GM23248 (cell line): ENCODE measurements at regions not wholly inside any gene's neighbourhood (a gene's known extent, or its start where the extent isn't known, plus 50 kb on each side); places are given as distances from the start of the nearest gene placed in this dataset.
"Not testable (repeated sequence)": the region's sequence is repeated elsewhere in the genome, so short reads cannot be mapped to it uniquely, and the experiment has no call there.

Experiments
- DNase-seq: peaks from one replicate; pipeline ENCODE4 v3.0.0-alpha.2; 2015
- H2AFZ ChIP-seq: fragments of 200-600 bp; sonication (generic); 2 replicates; pipeline ENCODE4 v1.6.1; 2016; ENCODE audit warnings: antibody characterized with exemption
- H3F3A ChIP-seq: fragments of 200-600 bp; sonication (generic); 2 replicates; pipeline ENCODE4 v1.6.1; 2016; ENCODE audit warnings: mild to moderate bottlenecking, antibody characterized with exemption, mixed run types; ENCODE audit not compliant: insufficient read depth
- H3K27ac ChIP-seq: fragments of 200-600 bp; sonication (generic); 2 replicates; pipeline ENCODE4 v1.5.1; 2016; ENCODE audit warnings: mild to moderate bottlenecking
- H3K27me3 ChIP-seq: fragments of 200-600 bp; sonication (generic); replicated peaks from 2 replicates; pipeline ENCODE4 v1.6.1; 2016; ENCODE audit warnings: mild to moderate bottlenecking; ENCODE audit not compliant: insufficient read depth
- H3K36me3 ChIP-seq: fragments of 200-600 bp; sonication (generic); 2 replicates; pipeline ENCODE4 v1.6.1; 2016; ENCODE audit warnings: low read depth, mild to moderate bottlenecking
- H3K4me1 ChIP-seq: fragments of 200-600 bp; sonication (generic); 2 replicates; pipeline ENCODE4 v1.6.1; 2016; ENCODE audit warnings: mild to moderate bottlenecking; ENCODE audit not compliant: insufficient read depth
- H3K4me2 ChIP-seq: fragments of 200-600 bp; sonication (generic); one replicate; pipeline ENCODE4 v1.6.1; 2016; ENCODE audit warnings: mild to moderate bottlenecking; ENCODE audit not compliant: unreplicated experiment
- H3K4me3 ChIP-seq: fragments of 200-600 bp; sonication (generic); 2 replicates; pipeline ENCODE4 v1.5.1; 2016; ENCODE audit warnings: mild to moderate bottlenecking
- H3K79me2 ChIP-seq: fragments of 200-600 bp; sonication (generic); 2 replicates; pipeline ENCODE4 v1.6.1; 2016; ENCODE audit warnings: mild to moderate bottlenecking; ENCODE audit not compliant: insufficient read depth
- H3K9ac ChIP-seq: fragments of 200-600 bp; sonication (generic); 2 replicates; pipeline ENCODE4 v1.6.1; 2016; ENCODE audit warnings: mild to moderate bottlenecking
- H3K9me2 ChIP-seq: fragments of 200-600 bp; sonication (generic); 2 replicates; pipeline ENCODE4 v1.6.1; 2016; ENCODE audit warnings: mixed run types, mild to moderate bottlenecking, moderate library complexity; ENCODE audit not compliant: insufficient read depth
- H3K9me3 ChIP-seq: fragments of 200-600 bp; sonication (generic); one replicate; pipeline ENCODE4 v1.6.1; 2017; ENCODE audit warnings: low read depth
- H4K20me1 ChIP-seq: fragments of 200-600 bp; sonication (generic); 2 replicates; pipeline ENCODE4 v1.6.0; 2016; ENCODE audit not compliant: insufficient read depth
- EZH2 ChIP-seq: fragments of 200-600 bp; sonication (generic); IDR thresholded peaks from 2 replicates; pipeline ENCODE4 v1.6.1; 2018; ENCODE audit warnings: antibody characterized with exemption, mild to moderate bottlenecking; ENCODE audit not compliant: insufficient read depth, poor library complexity, severe bottlenecking
- EZH2phosphoT487 ChIP-seq: fragments of 200-600 bp; sonication (generic); IDR thresholded peaks from 2 replicates; pipeline ENCODE4 v1.6.1; 2018; ENCODE audit warnings: antibody characterized with exemption, moderate library complexity, mild to moderate bottlenecking, low read depth; ENCODE audit not compliant: insufficient read depth
- WGBS, 2 experiments: methylation state at CpG; one replicate each; pipeline ENCODE4 v1.1.6; 2015 to 2017; ENCODE audit warnings: low lambda C conversion rate in 2 of 2, low coverage in 1 of 2; ENCODE audit errors: missing lambda C conversion rate in 2 of 2; 5-methylcytosine and 5-hydroxymethylcytosine counted together
- in situ Hi-C: fragments of 300-500 bp; cut with MboI; formaldehyde crosslinking; loops from 2 replicates; pipeline ENCODE4 v1.15.0; 2020

GRCh38 chr11:130979386-130979972, 63.2 kb upstream of the SNX19 start:
- TF ChIP-seq EZH2 (no peak), EZH2phosphoT487 (no peak)
- DNase-seq = peak; percentile 76
- no peak overlapping the region for H3K4me2 ChIP-seq
- in situ Hi-C loops = no loop called here
- no peak overlapping the region for H3K4me3 ChIP-seq
- H3K9me2 ChIP-seq = no peaks in the 10 kb centered on the region
- H3K9me3 ChIP-seq = no peaks in the 10 kb centered on the region
- H4K20me1 ChIP-seq = no peaks in the 10 kb centered on the region
- no peak overlapping the region for H3K27ac ChIP-seq
- 0 out of 2 replicates have a peak overlapping the region, but pooled peaks have one; percentile 32 for H2AFZ ChIP-seq
- peaks cover 6% of the 10 kb centered on the region for H3K27me3 ChIP-seq
- WGBS, 2 experiments = 17 to 24% methylated on average over 5 of the region's 5 CpGs
- no peaks in the 10 kb centered on the region for H3K36me3 ChIP-seq
- no peaks in the 10 kb centered on the region for H3K79me2 ChIP-seq
- H3K4me1 ChIP-seq = no peaks in the 10 kb centered on the region
- H3F3A ChIP-seq = no peaks in the 10 kb centered on the region
- H3K9ac ChIP-seq = no peak overlapping the region

- no peak overlapping the region for H2AFZ ChIP-seq
- no peak overlapping the region for H3K4me3 ChIP-seq
- no peaks in the 10 kb centered on the region for H3F3A ChIP-seq
- no peaks in the 10 kb centered on the region for H3K79me2 ChIP-seq
- no peak for TF ChIP-seq EZH2phosphoT487
- TF ChIP-seq EZH2 = no peak
- no peaks in the 10 kb centered on the region for H3K36me3 ChIP-seq
- H3K4me2 ChIP-seq = no peak overlapping the region
- no peak for DNase-seq
- 48 to 65% methylated on average over 5 of the region's 5 CpGs for WGBS, 2 experiments
- H4K20me1 ChIP-seq = no peaks in the 10 kb centered on the region
- no peaks in the 10 kb centered on the region for H3K9me2 ChIP-seq
- no peaks in the 10 kb centered on the region for H3K4me1 ChIP-seq
- no peak overlapping the region for H3K9ac ChIP-seq
- H3K27ac ChIP-seq = no peak overlapping the region
- H3K27me3 ChIP-seq = no peaks in the 10 kb centered on the region; the same call in 1 of the 2 replicates
- in situ Hi-C loops = no loop called here
- H3K9me3 ChIP-seq = no peaks in the 10 kb centered on the region
Measured at GRCh38 chr11:130980071-130980862, 64.0 kb upstream of the SNX19 start.

GRCh38 chr11:130984241-130984640, 68.0 kb upstream of the SNX19 start:
- H3K36me3 ChIP-seq, H3K79me2 ChIP-seq, H3K4me3 ChIP-seq, H3K4me2 ChIP-seq, H3F3A ChIP-seq, H4K20me1 ChIP-seq, H3K9ac ChIP-seq, in situ Hi-C loops, H3K9me3 ChIP-seq, DNase-seq, H3K4me1 ChIP-seq, H3K27me3 ChIP-seq, H2AFZ ChIP-seq, H3K27ac ChIP-seq, H3K9me2 ChIP-seq: not testable (repeated sequence)
- WGBS, 2 experiments = 82% methylated on average over 16 of the region's 16 CpGs

- no peaks in the 10 kb centered on the region for H3K9me2 ChIP-seq
- in situ Hi-C loops = no loop called here
- H3K79me2 ChIP-seq = no peaks in the 10 kb centered on the region
- no peaks in the 10 kb centered on the region for H3K27me3 ChIP-seq
- H3K9me3 ChIP-seq = no peaks in the 10 kb centered on the region
- H4K20me1 ChIP-seq = no peaks in the 10 kb centered on the region
- no peaks in the 10 kb centered on the region for H3K36me3 ChIP-seq
- TF ChIP-seq EZH2 (no peak), EZH2phosphoT487 (no peak)
- H3K4me2 ChIP-seq = no peak overlapping the region
- no peak overlapping the region for H3K9ac ChIP-seq
- no peak overlapping the region for H3K4me3 ChIP-seq
- no peaks in the 10 kb centered on the region for H3K4me1 ChIP-seq
- H3K27ac ChIP-seq = no peak overlapping the region
- H3F3A ChIP-seq = no peaks in the 10 kb centered on the region
- 90 to 92% methylated on average over 7 of the region's 7 CpGs for WGBS, 2 experiments
- H2AFZ ChIP-seq = no peak overlapping the region
- no peak for DNase-seq
Measured at GRCh38 chr11:130992788-130993187, 76.5 kb upstream of the SNX19 start.
